Uterus (tissue), 3 donors: ENCODE measurements at regions not wholly inside any gene's neighbourhood (a gene's known extent, or its start where the extent isn't known, plus 50 kb on each side); places are given as distances from the start of the nearest gene placed in this dataset.

Source experiments
- DNase-seq, 2 donors: peaks; one replicate each; pipeline ENCODE4 v3.0.0-alpha.2; 2019 to 2020
- H3K27ac ChIP-seq, 2 donors: fragments of 200-600 bp; sonication (generic); 1 replicate in 1 of 2; 2 replicates in 1 of 2; pipeline ENCODE4 v1.5.1; 2016 to 2018
- H3K27me3 ChIP-seq, 2 donors: fragments of 200-600 bp; sonication (generic); one replicate each; pipeline ENCODE4 v1.5.1; 2018 to 2019; ENCODE audit warnings: control low read depth in 1 of 2
- H3K36me3 ChIP-seq, 2 donors: fragments of 200-600 bp; sonication (generic); one replicate each; pipeline ENCODE4 v1.5.1; 2019; ENCODE audit warnings: control low read depth in 1 of 2
- H3K4me1 ChIP-seq, 2 donors: fragments of 200-600 bp; sonication (generic); one replicate each; pipeline ENCODE4 v1.5.1; 2018 to 2019; ENCODE audit warnings: control low read depth in 1 of 2
- H3K4me3 ChIP-seq, 2 donors: fragments of 200-600 bp; sonication (generic); 1 replicate in 1 of 2; 2 replicates in 1 of 2; pipeline ENCODE4 v1.5.1; 2018 to 2019; ENCODE audit warnings: mild to moderate bottlenecking in 1 of 2
- H3K9me3 ChIP-seq, 2 donors: fragments of 200-600 bp; sonication (generic); one replicate each; pipeline ENCODE4 v1.5.1; 2019; ENCODE audit warnings: control low read depth in 1 of 2
- POLR2A ChIP-seq, 2 donors: fragments of 450-650 bp; IDR thresholded peaks; one replicate each; pipeline ENCODE4 v1.6.1; 2016; ENCODE audit warnings: antibody characterized with exemption in 2 of 2, mild to moderate bottlenecking in 1 of 2, moderate library complexity in 1 of 2
- intact Hi-C: fragments of 100-400 bp; cut with DNase I; formaldehyde crosslinking; loops from one replicate; pipeline ENCODE4 v1.15.1; 2023; ENCODE audit warnings: low total_unique reads
- TF ChIP-seq, protein P1 (sequence below), 4 experiments: fragments of 200-600 bp in 2 of 4; fragments of 450-650 bp in 2 of 4; sonication (generic) in 2 of 4; IDR thresholded peaks; one replicate each; pipeline ENCODE4 v1.5.1; 2016 to 2019; ENCODE audit warnings: antibody characterized with exemption in 4 of 4, mild to moderate bottlenecking in 2 of 4, moderate library complexity in 1 of 4
- donor health status: DM: yes; HTN: yes; CAD: no.

DNA sequence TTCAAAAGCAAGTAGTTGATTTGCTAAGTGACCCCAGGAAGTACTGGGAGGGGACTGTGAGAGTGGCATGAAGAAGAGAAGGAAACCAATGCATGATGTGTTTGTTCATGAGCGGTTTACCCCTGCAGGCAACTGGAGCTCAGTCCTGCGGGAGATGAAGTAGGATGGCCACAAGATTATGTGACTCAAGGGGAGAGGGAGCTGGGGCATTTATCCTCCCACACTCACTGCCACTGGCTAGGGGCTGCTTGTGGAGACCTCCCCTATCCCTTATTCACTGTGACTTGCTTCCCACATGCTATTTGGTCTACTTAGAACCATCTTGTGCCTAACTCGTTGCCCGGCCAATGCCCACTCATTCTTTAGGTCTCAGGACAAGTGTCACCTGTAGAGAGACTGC, 60.6 kb upstream of the TRIO start:
- intact Hi-C loops: no loop called here
- no peak for TF ChIP-seq POLR2A (IDR thresholded peaks at IDR 0.05)
- TF ChIP-seq, protein P1, sequence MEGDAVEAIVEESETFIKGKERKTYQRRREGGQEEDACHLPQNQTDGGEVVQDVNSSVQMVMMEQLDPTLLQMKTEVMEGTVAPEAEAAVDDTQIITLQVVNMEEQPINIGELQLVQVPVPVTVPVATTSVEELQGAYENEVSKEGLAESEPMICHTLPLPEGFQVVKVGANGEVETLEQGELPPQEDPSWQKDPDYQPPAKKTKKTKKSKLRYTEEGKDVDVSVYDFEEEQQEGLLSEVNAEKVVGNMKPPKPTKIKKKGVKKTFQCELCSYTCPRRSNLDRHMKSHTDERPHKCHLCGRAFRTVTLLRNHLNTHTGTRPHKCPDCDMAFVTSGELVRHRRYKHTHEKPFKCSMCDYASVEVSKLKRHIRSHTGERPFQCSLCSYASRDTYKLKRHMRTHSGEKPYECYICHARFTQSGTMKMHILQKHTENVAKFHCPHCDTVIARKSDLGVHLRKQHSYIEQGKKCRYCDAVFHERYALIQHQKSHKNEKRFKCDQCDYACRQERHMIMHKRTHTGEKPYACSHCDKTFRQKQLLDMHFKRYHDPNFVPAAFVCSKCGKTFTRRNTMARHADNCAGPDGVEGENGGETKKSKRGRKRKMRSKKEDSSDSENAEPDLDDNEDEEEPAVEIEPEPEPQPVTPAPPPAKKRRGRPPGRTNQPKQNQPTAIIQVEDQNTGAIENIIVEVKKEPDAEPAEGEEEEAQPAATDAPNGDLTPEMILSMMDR (IDR thresholded peaks at IDR 0.05): no peak
- Histone ChIP-seq H3K27me3 (no peaks in the 10 kb centered on the region), H3K27ac (no peak overlapping the region), H3K36me3 (no peaks in the 10 kb centered on the region), H3K9me3 (no peaks in the 10 kb centered on the region), H3K4me1 (no peaks in the 10 kb centered on the region), H3K4me3 (no peak overlapping the region)
- no peak for DNase-seq

DNA sequence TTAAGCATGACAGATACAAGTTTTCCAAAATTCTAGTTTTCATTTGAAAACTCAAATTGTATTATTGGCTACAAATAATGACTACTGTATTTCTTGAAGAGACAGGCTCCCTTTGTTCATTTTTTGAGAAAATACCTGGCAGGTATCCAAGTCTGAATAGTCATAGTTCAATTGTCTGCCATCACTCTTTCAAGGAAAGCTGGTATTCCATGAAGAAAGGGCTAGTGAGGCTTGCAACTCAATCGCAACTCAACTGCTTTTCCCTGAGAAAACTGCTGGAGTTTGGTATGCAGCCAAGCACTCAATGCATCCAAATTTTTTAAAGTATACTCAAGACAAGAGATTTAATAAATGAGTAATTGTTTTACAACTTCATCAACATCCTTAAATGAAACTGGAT, 61.4 kb upstream of the TRIO start:
- H3K4me3 ChIP-seq: no peak overlapping the region
- no peaks in the 10 kb centered on the region for H3K4me1 ChIP-seq
- H3K27me3 ChIP-seq: no peaks in the 10 kb centered on the region
- intact Hi-C loops: no loop called here
- H3K36me3 ChIP-seq: no peaks in the 10 kb centered on the region
- H3K27ac ChIP-seq: no peak overlapping the region
- TF ChIP-seq, protein P1 (IDR thresholded peaks at IDR 0.05): no peak
- no peak for TF ChIP-seq POLR2A (IDR thresholded peaks at IDR 0.05)
- H3K9me3 ChIP-seq: no peaks in the 10 kb centered on the region
- DNase-seq: no peak

DNA sequence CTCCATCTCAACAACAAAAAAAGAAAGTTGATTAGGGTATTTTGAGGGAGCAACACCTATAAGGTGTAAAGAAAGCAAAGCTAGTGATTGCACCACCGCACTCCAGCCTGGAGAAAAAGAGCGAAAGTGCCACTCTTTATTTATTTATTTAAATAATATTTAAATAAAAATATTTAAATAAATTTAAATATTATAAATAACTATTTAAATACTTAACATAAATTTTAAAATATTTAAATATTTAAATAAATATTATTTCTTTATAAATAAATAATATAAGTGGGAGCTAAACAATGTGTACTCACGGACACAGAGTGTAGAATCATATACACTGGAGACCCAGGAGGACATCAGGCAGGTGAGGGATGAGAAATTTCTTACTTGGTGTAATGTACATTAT, 64.4 kb upstream of the TRIO start:
- Histone ChIP-seq H3K27ac (no peak overlapping the region), H3K4me3 (no peak overlapping the region), H3K4me1 (no peaks in the 10 kb centered on the region), H3K27me3 (no peaks in the 10 kb centered on the region), H3K9me3 (no peaks in the 10 kb centered on the region), H3K36me3 (no peaks in the 10 kb centered on the region)
- TF ChIP-seq, protein P1 (IDR thresholded peaks at IDR 0.05): no peak
- no peak for TF ChIP-seq POLR2A (IDR thresholded peaks at IDR 0.05)
- no peak for DNase-seq
- intact Hi-C loops: no loop called here

DNA sequence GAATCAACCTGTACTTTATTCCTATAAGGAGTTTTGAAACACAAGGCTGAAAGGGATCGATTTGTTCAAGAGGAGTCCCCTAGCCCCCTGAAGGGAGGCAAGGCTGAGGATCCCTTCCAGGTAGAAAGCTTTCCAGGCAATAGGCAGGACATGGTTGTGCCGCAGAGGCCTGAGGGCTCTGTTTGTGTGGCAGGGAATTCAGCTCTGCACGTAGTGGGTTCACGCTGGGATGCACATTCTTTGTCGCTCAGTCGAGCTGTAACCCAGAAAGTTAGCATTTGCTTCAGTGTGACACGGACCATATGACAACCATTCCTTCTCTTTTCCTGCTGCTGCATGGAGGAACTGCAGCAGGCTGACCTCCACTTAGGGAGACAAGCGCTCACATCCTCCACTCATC, 65.6 kb upstream of the TRIO start:
- H3K4me3 ChIP-seq: no peak overlapping the region
- TF ChIP-seq, protein P1 (IDR thresholded peaks at IDR 0.05): no peak
- no peak for TF ChIP-seq POLR2A (IDR thresholded peaks at IDR 0.05)
- H3K36me3 ChIP-seq: no peaks in the 10 kb centered on the region
- no peaks in the 10 kb centered on the region for H3K9me3 ChIP-seq
- H3K27me3 ChIP-seq: no peaks in the 10 kb centered on the region
- H3K4me1 ChIP-seq: no peaks in the 10 kb centered on the region
- no peak overlapping the region for H3K27ac ChIP-seq
- intact Hi-C loops: no loop called here
- DNase-seq: no peak

DNA sequence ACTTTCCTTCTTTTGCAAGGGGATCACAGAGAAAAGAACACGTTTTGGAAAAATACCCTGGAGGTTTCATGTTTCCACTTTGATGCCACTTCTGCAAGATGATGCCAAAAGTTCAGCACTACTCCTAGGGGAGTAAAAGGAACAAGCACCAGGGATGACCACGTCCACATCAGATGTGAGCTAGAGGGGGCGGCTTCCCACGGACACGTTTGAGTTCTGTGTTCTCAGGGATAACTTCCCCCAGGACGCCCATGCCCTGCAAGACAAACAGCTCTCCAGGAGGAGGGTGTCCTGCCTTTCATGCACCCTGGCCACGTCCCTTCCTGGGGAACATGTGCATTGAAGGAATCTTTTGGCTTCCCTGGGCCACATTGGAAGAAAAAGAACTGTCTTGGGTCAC, 66.6 kb upstream of the TRIO start:
- Histone ChIP-seq H3K27ac (no peak overlapping the region), H3K27me3 (no peaks in the 10 kb centered on the region), H3K4me1 (no peaks in the 10 kb centered on the region), H3K9me3 (no peaks in the 10 kb centered on the region), H3K36me3 (no peaks in the 10 kb centered on the region), H3K4me3 (no peak overlapping the region)
- no peak for DNase-seq
- intact Hi-C loops: no loop called here
- TF ChIP-seq, protein P1 (IDR thresholded peaks at IDR 0.05): no peak
- no peak for TF ChIP-seq POLR2A (IDR thresholded peaks at IDR 0.05)
